ENCODE measurements at regions not wholly inside any gene's neighbourhood (a gene's known extent, or its start where the extent isn't known, plus 50 kb on each side); places are given as distances from the start of the nearest gene placed in this dataset.

GRCh38 chr19:32123355-32123940 is 222.0 kb upstream of the ZNF507 start:
- Histone ChIP-seq H3K56ac (replicated peaks; ENCODE audit: insufficient read length, low read depth, low read length) (no peak overlapping the region), H3K9ac (replicated peaks in 1 of 4; ENCODE audit: extremely low read depth in 1 of 4, low read depth in 3 of 4, low read length in 3 of 4) (no peak overlapping the region), H3K9me3 (ENCODE audit: insufficient read depth in 2 of 2, low read depth in 1 of 2, low read length in 1 of 2) (peaks cover 2 to 4% of the 10 kb centered on the region in 2 experiments; a peak in 1 of 4 replicates), H3K23ac (ENCODE audit: insufficient read length) (no peak overlapping the region), H2BK20ac (ENCODE audit: low read length) (no peak overlapping the region), H2BK5ac (ENCODE audit: low read depth, low read length) (no peak overlapping the region), H4K8ac (ENCODE audit: extremely low read depth, insufficient read depth, low read length) (peak overlapping the region; percentile 19; the same call in 1 of the 2 replicates), H2BK15ac (ENCODE audit: low read length) (no peak overlapping the region), H3K79me1 (ENCODE audit: low read depth, low read length) (no peaks in the 10 kb centered on the region), H2BK12ac (ENCODE audit: low read depth, low read length) (no peak overlapping the region), H3K14ac (ENCODE audit: insufficient read length) (no peak overlapping the region), H3K4ac (replicated peaks; ENCODE audit: insufficient read length, low read depth, low read length) (no peak overlapping the region), H2AFZ (ENCODE audit: low read length) (peak overlapping the region; percentile 36), H3K4me1 (replicated peaks in 1 of 4; ENCODE audit: control insufficient read depth in 3 of 4, insufficient read depth in 4 of 4, low read length in 3 of 4) (no peaks in the 10 kb centered on the region; a peak in 1 of 7 replicates), H3K36me3 (ENCODE audit: control insufficient read depth in 2 of 4, insufficient read depth in 4 of 4, low read length in 3 of 4) (no peaks in the 10 kb centered on the region), H3K27ac (ENCODE audit: low read depth, low read length) (no peak overlapping the region), H3K23me2 (ENCODE audit: low read depth, low read length) (no peaks in the 10 kb centered on the region), H3K4me2 (ENCODE audit: insufficient read depth in 1 of 2, low read depth in 2 of 2, low read length in 2 of 2) (no peak overlapping the region), H4K91ac (replicated peaks; ENCODE audit: insufficient read length, low read length) (no peak overlapping the region), H4K5ac (ENCODE audit: insufficient read length, low read depth, low read length) (no peak overlapping the region), H3K18ac (ENCODE audit: extremely low read depth, low read length) (no peak overlapping the region), H3K79me2 (ENCODE audit: control insufficient read depth in 1 of 2, insufficient read depth in 2 of 2, low read length in 2 of 2) (no peaks in the 10 kb centered on the region), H2AK5ac (ENCODE audit: low read depth, low read length) (no peak overlapping the region), H3K4me3 (ENCODE audit: extremely low read depth in 1 of 4, insufficient read depth in 2 of 4, low read depth in 3 of 4, low read length in 4 of 4) (no peak overlapping the region), H4K20me1 (replicated peaks in 1 of 2; ENCODE audit: control insufficient read depth in 1 of 2, insufficient read depth in 2 of 2, low read length in 2 of 2) (no peaks in the 10 kb centered on the region), H3K27me3 (replicated peaks in 1 of 4; ENCODE audit: control insufficient read depth in 3 of 4, extremely low read depth in 1 of 4, insufficient read depth in 3 of 4, low read length in 3 of 4) (no peaks in the 10 kb centered on the region), H2BK120ac (replicated peaks; ENCODE audit: low read depth, low read length) (no peak overlapping the region)
- WGBS, 2 experiments (ENCODE audit: extremely low coverage in 1 of 2, insufficient coverage in 1 of 2, insufficient read length in 1 of 2, insufficient replicate concordance in 2 of 2, low coverage in 1 of 2, low lambda C conversion rate in 2 of 2, missing lambda C conversion rate in 1 of 2) = 93% methylated on average over 10 of the region's 11 CpGs; no CpG with 5 or more reads in 1 of the 2 experiments
- peak in 1 of 2 experiments; percentile 26 for DNase-seq (ENCODE audit: low read depth in 1 of 2, low spot score in 2 of 2)
- POLR2A ChIA-PET (ENCODE audit: partially characterized antibody) = no interaction called here
- TF ChIP-seq E2F6 (IDR thresholded peaks at IDR 0.05) = no peak
- no peak for TF ChIP-seq TCF12 (IDR thresholded peaks at IDR 0.05; ENCODE audit: low read depth, low read length)
- TF ChIP-seq SP1 (IDR thresholded peaks at IDR 0.05; ENCODE audit: low read depth, low read length) = no peak
- no peak for TF ChIP-seq RBBP5 (IDR thresholded peaks at IDR 0.05; ENCODE audit: borderline replicate concordance, low read depth, low read length)
- TF ChIP-seq EP300 (IDR thresholded peaks at IDR 0.05; ENCODE audit: borderline replicate concordance in 1 of 2, low read depth in 2 of 2, low read length in 2 of 2) = no peak
- no peak for TF ChIP-seq EZH2 (IDR thresholded peaks at IDR 0.05; ENCODE audit: low read depth, low read length, severe bottlenecking)
- no peak for FAIRE-seq
- CTCF ChIA-PET (ENCODE audit: partially characterized antibody) = interaction anchor here (0.8 kb wide), 1 partner anchor 16 kb away, joined by 3 read pairs; no protein-coding TSS in a partner anchor
